ENCODE measurements at regions not wholly inside any gene's neighbourhood (a gene's known extent, or its start where the extent isn't known, plus 50 kb on each side); places are given as distances from the start of the nearest gene placed in this dataset.

DNA sequence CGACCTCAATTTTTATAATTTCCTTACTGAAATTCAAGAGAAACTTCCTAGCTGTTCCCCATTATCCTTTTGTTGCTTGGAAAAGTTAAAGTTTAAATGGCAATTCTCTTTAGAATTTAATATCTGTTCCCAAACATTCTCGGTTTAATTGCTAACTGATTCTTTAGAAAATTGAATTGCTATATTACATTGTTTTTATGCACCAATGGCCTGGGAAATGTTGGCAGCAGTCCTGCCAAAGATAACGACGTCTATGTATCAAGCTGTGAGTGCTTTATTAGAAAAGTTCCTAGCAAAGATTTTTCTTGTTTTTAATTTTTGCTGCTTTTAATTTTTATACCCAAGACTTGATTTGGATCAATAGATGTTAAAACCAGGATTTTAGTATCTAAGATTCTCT lies 167.8 kb upstream of the HDAC4 start (continued):
- no peak for TF ChIP-seq IKZF2 (IDR thresholded peaks at IDR 0.05)
- TF ChIP-seq, protein P1, sequence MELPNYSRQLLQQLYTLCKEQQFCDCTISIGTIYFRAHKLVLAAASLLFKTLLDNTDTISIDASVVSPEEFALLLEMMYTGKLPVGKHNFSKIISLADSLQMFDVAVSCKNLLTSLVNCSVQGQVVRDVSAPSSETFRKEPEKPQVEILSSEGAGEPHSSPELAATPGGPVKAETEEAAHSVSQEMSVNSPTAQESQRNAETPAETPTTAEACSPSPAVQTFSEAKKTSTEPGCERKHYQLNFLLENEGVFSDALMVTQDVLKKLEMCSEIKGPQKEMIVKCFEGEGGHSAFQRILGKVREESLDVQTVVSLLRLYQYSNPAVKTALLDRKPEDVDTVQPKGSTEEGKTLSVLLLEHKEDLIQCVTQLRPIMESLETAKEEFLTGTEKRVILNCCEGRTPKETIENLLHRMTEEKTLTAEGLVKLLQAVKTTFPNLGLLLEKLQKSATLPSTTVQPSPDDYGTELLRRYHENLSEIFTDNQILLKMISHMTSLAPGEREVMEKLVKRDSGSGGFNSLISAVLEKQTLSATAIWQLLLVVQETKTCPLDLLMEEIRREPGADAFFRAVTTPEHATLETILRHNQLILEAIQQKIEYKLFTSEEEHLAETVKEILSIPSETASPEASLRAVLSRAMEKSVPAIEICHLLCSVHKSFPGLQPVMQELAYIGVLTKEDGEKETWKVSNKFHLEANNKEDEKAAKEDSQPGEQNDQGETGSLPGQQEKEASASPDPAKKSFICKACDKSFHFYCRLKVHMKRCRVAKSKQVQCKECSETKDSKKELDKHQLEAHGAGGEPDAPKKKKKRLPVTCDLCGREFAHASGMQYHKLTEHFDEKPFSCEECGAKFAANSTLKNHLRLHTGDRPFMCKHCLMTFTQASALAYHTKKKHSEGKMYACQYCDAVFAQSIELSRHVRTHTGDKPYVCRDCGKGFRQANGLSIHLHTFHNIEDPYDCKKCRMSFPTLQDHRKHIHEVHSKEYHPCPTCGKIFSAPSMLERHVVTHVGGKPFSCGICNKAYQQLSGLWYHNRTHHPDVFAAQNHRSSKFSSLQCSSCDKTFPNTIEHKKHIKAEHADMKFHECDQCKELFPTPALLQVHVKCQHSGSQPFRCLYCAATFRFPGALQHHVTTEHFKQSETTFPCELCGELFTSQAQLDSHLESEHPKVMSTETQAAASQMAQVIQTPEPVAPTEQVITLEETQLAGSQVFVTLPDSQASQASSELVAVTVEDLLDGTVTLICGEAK (IDR thresholded peaks at IDR 0.05; ENCODE audit: borderline replicate concordance) = no peak
- TF ChIP-seq RB1 (IDR thresholded peaks at IDR 0.05; ENCODE audit: borderline replicate concordance) = no peak
- TF ChIP-seq CTCF (IDR thresholded peaks at IDR 0.05 in 2 of 3, conservative IDR thresholded peaks at IDR 0.05 in 1 of 3; ENCODE audit: control insufficient read depth in 2 of 3, extremely low read depth in 1 of 3, insufficient read depth in 1 of 3, low read depth in 3 of 3, low read length in 3 of 3) = no peak
- TF ChIP-seq ZBTB4 (CRISPR knock-in tag; IDR thresholded peaks at IDR 0.05) = no peak
- TF ChIP-seq, protein P2, sequence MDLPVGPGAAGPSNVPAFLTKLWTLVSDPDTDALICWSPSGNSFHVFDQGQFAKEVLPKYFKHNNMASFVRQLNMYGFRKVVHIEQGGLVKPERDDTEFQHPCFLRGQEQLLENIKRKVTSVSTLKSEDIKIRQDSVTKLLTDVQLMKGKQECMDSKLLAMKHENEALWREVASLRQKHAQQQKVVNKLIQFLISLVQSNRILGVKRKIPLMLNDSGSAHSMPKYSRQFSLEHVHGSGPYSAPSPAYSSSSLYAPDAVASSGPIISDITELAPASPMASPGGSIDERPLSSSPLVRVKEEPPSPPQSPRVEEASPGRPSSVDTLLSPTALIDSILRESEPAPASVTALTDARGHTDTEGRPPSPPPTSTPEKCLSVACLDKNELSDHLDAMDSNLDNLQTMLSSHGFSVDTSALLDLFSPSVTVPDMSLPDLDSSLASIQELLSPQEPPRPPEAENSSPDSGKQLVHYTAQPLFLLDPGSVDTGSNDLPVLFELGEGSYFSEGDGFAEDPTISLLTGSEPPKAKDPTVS (IDR thresholded peaks at IDR 0.05; ENCODE audit: low read depth, low read length) = no peak

All from GM12878 (cell line).